ENCODE measurements at regions not wholly inside any gene's neighbourhood (a gene's known extent, or its start where the extent isn't known, plus 50 kb on each side); places are given as distances from the start of the nearest gene placed in this dataset.
"Not testable (repeated sequence)": the region's sequence is repeated elsewhere in the genome, so short reads cannot be mapped to it uniquely, and the experiment has no call there.

DNA sequence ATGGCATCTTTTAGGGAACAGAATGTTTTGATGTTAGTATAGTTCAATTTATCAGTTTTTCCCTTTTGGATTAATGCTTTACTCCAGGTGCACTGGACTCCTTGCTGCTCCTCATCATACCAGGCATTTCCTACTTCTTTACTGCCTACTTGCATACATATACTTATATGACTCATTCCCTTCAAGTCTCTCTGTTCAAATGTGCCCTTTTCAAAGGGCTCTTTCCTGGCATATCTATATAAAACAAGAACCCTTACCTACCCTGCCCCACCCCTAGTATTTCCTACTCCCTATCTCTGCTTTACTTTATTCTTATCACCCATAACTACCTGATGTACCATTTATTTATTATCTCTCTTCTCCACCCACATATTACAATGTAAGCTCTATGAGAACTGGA lies 90.6 kb downstream of the CAPZA3 start:
- no peak overlapping the region for H3K4me3 ChIP-seq (ENCODE audit: low read length, poor library complexity, severe bottlenecking)
- H4K20me1 ChIP-seq (ENCODE audit: insufficient read depth, low read length, poor library complexity, severe bottlenecking): no peaks in the 10 kb centered on the region
- TF ChIP-seq, protein P1, sequence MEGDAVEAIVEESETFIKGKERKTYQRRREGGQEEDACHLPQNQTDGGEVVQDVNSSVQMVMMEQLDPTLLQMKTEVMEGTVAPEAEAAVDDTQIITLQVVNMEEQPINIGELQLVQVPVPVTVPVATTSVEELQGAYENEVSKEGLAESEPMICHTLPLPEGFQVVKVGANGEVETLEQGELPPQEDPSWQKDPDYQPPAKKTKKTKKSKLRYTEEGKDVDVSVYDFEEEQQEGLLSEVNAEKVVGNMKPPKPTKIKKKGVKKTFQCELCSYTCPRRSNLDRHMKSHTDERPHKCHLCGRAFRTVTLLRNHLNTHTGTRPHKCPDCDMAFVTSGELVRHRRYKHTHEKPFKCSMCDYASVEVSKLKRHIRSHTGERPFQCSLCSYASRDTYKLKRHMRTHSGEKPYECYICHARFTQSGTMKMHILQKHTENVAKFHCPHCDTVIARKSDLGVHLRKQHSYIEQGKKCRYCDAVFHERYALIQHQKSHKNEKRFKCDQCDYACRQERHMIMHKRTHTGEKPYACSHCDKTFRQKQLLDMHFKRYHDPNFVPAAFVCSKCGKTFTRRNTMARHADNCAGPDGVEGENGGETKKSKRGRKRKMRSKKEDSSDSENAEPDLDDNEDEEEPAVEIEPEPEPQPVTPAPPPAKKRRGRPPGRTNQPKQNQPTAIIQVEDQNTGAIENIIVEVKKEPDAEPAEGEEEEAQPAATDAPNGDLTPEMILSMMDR (conservative IDR thresholded peaks at IDR 0.05; ENCODE audit: low read length): no peak
- no peak for TF ChIP-seq EZH2phosphoT487 (IDR thresholded peaks at IDR 0.05; ENCODE audit: borderline replicate concordance)
- no peaks in the 10 kb centered on the region for H3K9me2 ChIP-seq (replicated peaks; ENCODE audit: low read depth, low read length)
- no peaks in the 10 kb centered on the region for H3F3A ChIP-seq (ENCODE audit: low read depth)
- no peaks in the 10 kb centered on the region for H3K27me3 ChIP-seq (ENCODE audit: insufficient read depth, low read length, poor library complexity, severe bottlenecking)
- no peak overlapping the region for H3K9ac ChIP-seq (ENCODE audit: low read depth, low read length, poor library complexity, severe bottlenecking)
- no peak overlapping the region for H2AFZ ChIP-seq (ENCODE audit: low read length)
- no peak overlapping the region for H3K4me2 ChIP-seq (ENCODE audit: low read depth, low read length, poor library complexity, severe bottlenecking)
- no peaks in the 10 kb centered on the region for H3K36me3 ChIP-seq (ENCODE audit: insufficient read depth, low read length)
- H3K4me1 ChIP-seq (ENCODE audit: insufficient read depth, low read length, poor library complexity, severe bottlenecking): no peaks in the 10 kb centered on the region
- H3K9me3 ChIP-seq (ENCODE audit: insufficient read depth, low read depth, low read length): peaks cover 3% of the 10 kb centered on the region; the same call in 1 of the 2 replicates
- no peaks in the 10 kb centered on the region for H3K79me2 ChIP-seq (ENCODE audit: insufficient read depth, low read length)

GRCh38 chr12:18828987-18829386 lies 91.1 kb downstream of the CAPZA3 start:
- Histone ChIP-seq H4K20me1 (ENCODE audit: insufficient read depth, low read length, poor library complexity, severe bottlenecking) (no peaks in the 10 kb centered on the region), H3K4me3 (ENCODE audit: low read length, poor library complexity, severe bottlenecking) (no peak overlapping the region), H3K4me1 (ENCODE audit: insufficient read depth, low read length, poor library complexity, severe bottlenecking) (no peaks in the 10 kb centered on the region), H3K9me2 (replicated peaks; ENCODE audit: low read depth, low read length) (no peaks in the 10 kb centered on the region), H3K4me2 (ENCODE audit: low read depth, low read length, poor library complexity, severe bottlenecking) (no peak overlapping the region), H3F3A (ENCODE audit: low read depth) (no peaks in the 10 kb centered on the region), H3K9ac (ENCODE audit: low read depth, low read length, poor library complexity, severe bottlenecking) (no peak overlapping the region), H3K36me3 (ENCODE audit: insufficient read depth, low read length) (no peaks in the 10 kb centered on the region), H3K9me3 (ENCODE audit: insufficient read depth, low read depth, low read length) (peaks cover 3% of the 10 kb centered on the region; the same call in 1 of the 2 replicates), H3K27me3 (ENCODE audit: insufficient read depth, low read length, poor library complexity, severe bottlenecking) (no peaks in the 10 kb centered on the region), H2AFZ (ENCODE audit: low read length) (no peak overlapping the region), H3K79me2 (ENCODE audit: insufficient read depth, low read length) (no peaks in the 10 kb centered on the region)
- TF ChIP-seq EZH2phosphoT487 (IDR thresholded peaks at IDR 0.05; ENCODE audit: borderline replicate concordance): no peak
- TF ChIP-seq, protein P1 (conservative IDR thresholded peaks at IDR 0.05; ENCODE audit: low read length): no peak

DNA sequence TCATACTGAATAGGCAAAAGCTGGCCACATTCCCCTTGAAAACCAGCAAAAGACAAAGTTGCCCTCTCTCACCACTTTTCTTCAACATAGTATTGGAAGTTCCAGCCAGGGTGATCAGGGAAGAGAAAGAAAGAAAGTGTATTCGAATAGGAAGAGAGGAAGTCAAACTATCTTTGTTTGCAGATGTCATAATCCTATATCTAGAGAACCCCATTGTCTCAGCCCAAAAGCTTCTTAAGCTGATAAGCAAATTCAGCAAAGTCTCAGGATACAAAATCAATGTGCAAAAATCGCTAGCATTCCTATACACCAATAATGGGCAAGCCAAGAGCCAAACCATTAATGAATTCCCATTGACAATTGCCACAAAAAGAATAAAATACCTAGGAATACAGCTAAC lies 95.0 kb downstream of the CAPZA3 start:
- H3K4me1 ChIP-seq (ENCODE audit: insufficient read depth, low read length, poor library complexity, severe bottlenecking); H3K9me2 ChIP-seq (replicated peaks; ENCODE audit: low read depth, low read length); H3K9ac ChIP-seq (ENCODE audit: low read depth, low read length, poor library complexity, severe bottlenecking); H4K20me1 ChIP-seq (ENCODE audit: insufficient read depth, low read length, poor library complexity, severe bottlenecking); H3K36me3 ChIP-seq (ENCODE audit: insufficient read depth, low read length); H2AFZ ChIP-seq (ENCODE audit: low read length); H3K9me3 ChIP-seq (ENCODE audit: insufficient read depth, low read depth, low read length); H3K4me3 ChIP-seq (ENCODE audit: low read length, poor library complexity, severe bottlenecking); H3K27me3 ChIP-seq (ENCODE audit: insufficient read depth, low read length, poor library complexity, severe bottlenecking); H3K4me2 ChIP-seq (ENCODE audit: low read depth, low read length, poor library complexity, severe bottlenecking); H3K79me2 ChIP-seq (ENCODE audit: insufficient read depth, low read length); H3F3A ChIP-seq (ENCODE audit: low read depth): not testable (repeated sequence)

DNA sequence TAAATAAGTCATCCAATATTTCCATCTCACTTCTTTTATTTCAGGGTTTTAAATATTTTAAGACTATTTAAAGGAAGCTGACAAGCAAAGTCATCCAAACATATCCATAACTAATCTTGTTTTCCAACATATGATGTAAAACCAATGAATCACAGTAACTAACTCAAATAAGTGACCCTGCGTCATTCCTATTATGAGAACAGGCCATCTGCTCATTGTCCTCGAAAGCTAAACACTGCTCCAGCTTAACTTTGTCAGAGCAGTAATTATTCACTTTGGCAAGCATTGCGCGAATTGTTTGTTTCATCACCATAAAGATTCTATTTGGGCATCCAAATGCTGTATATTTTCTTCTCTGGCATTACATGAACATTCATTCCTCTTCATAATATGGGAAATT lies 99.1 kb downstream of the CAPZA3 start:
- H3K4me2 ChIP-seq (ENCODE audit: low read depth, low read length, poor library complexity, severe bottlenecking): no peak overlapping the region
- H3K4me3 ChIP-seq (ENCODE audit: low read length, poor library complexity, severe bottlenecking): no peak overlapping the region
- no peaks in the 10 kb centered on the region for H3K36me3 ChIP-seq (ENCODE audit: insufficient read depth, low read length)
- no peak for TF ChIP-seq EZH2phosphoT487 (IDR thresholded peaks at IDR 0.05; ENCODE audit: borderline replicate concordance)
- TF ChIP-seq, protein P1 (conservative IDR thresholded peaks at IDR 0.05; ENCODE audit: low read length): no peak
- no peaks in the 10 kb centered on the region for H3K27me3 ChIP-seq (ENCODE audit: insufficient read depth, low read length, poor library complexity, severe bottlenecking)
- no peak overlapping the region for H3K9ac ChIP-seq (ENCODE audit: low read depth, low read length, poor library complexity, severe bottlenecking)
- H3F3A ChIP-seq (ENCODE audit: low read depth): no peaks in the 10 kb centered on the region
- H3K4me1 ChIP-seq (ENCODE audit: insufficient read depth, low read length, poor library complexity, severe bottlenecking): no peaks in the 10 kb centered on the region
- no peaks in the 10 kb centered on the region for H3K9me3 ChIP-seq (ENCODE audit: insufficient read depth, low read depth, low read length)
- no peaks in the 10 kb centered on the region for H3K9me2 ChIP-seq (replicated peaks; ENCODE audit: low read depth, low read length)
- no peak overlapping the region for H2AFZ ChIP-seq (ENCODE audit: low read length)
- no peaks in the 10 kb centered on the region for H4K20me1 ChIP-seq (ENCODE audit: insufficient read depth, low read length, poor library complexity, severe bottlenecking)
- H3K79me2 ChIP-seq (ENCODE audit: insufficient read depth, low read length): no peaks in the 10 kb centered on the region

All from Loucy (cell line).